ENCODE measurements at regions not wholly inside any gene's neighbourhood (a gene's known extent, or its start where the extent isn't known, plus 50 kb on each side); places are given as distances from the start of the nearest gene placed in this dataset.

GRCh38 chrX:38500866-38501265 lies 60.5 kb upstream of the TSPAN7 start:
- DNase-seq (ENCODE audit: low read depth in 1 of 2, low spot score in 1 of 2), result no peak

More at GRCh38 chrX:38500866-38501265, 60.5 kb upstream of the TSPAN7 start:
- ATAC-seq, result no peak
- TF ChIP-seq MAZ (IDR thresholded peaks at IDR 0.05; ENCODE audit: borderline replicate concordance, low read depth, low read length) (no peak), ELK1 (IDR thresholded peaks at IDR 0.05; ENCODE audit: low read depth, low read length) (no peak), USF2 (IDR thresholded peaks at IDR 0.05) (no peak), ATOH8 (CRISPR knock-in tag; IDR thresholded peaks at IDR 0.05; ENCODE audit: low read depth) (no peak), CBX2 (IDR thresholded peaks at IDR 0.05; ENCODE audit: borderline replicate concordance, low read depth) (no peak), RCOR1 (IDR thresholded peaks at IDR 0.05; ENCODE audit: low read depth, low read length) (no peak), POLR2AphosphoS2 (conservative IDR thresholded peaks at IDR 0.05; ENCODE audit: low read length) (no peak), HMGXB4 (CRISPR knock-in tag; IDR thresholded peaks at IDR 0.05; ENCODE audit: borderline replicate concordance) (no peak), CTCF (IDR thresholded peaks at IDR 0.05) (no peak), E2F6 (IDR thresholded peaks at IDR 0.05; ENCODE audit: borderline replicate concordance, low read depth) (no peak), TP53 (CRISPR knock-in tag; IDR thresholded peaks at IDR 0.05) (no peak), HOXB5 (CRISPR knock-in tag; IDR thresholded peaks at IDR 0.05) (no peak), HOXA7 (CRISPR knock-in tag; IDR thresholded peaks at IDR 0.05) (no peak), FOSB (CRISPR knock-in tag; IDR thresholded peaks at IDR 0.05) (no peak), ZC3H11A (IDR thresholded peaks at IDR 0.05) (no peak), NFE2L2 (conservative IDR thresholded peaks at IDR 0.05; ENCODE audit: low read length) (no peak), CEBPB (IDR thresholded peaks at IDR 0.05) (no peak), KDM5A (IDR thresholded peaks at IDR 0.05) (no peak), RFX5 (IDR thresholded peaks at IDR 0.05) (no peak), MYC (IDR thresholded peaks at IDR 0.05; ENCODE audit: borderline replicate concordance, low read length) (no peak)
- CTCF ChIA-PET, result no interaction called here
- Histone ChIP-seq H3K4me1 (no peaks in the 10 kb centered on the region), H3K9me3 (no peaks in the 10 kb centered on the region), H3K4me3 (no peak overlapping the region), H3K4me2 (no peak overlapping the region), H3K27ac (no peak overlapping the region)
- no peak for FAIRE-seq
- WGBS (ENCODE audit: missing lambda C conversion rate), result 0% methylated on average over 2 of the region's 2 CpGs
- POLR2A ChIA-PET, result no interaction called here

Data from A549 (cell line).